ENCODE measurements at regions not wholly inside any gene's neighbourhood (a gene's known extent, or its start where the extent isn't known, plus 50 kb on each side); places are given as distances from the start of the nearest gene placed in this dataset.
A peak's percentile ranks its signal among the peaks of the same experiment; 100 is the strongest.
"Not testable (repeated sequence)": the region's sequence is repeated elsewhere in the genome, so short reads cannot be mapped to it uniquely, and the experiment has no call there.

GRCh38 chr6:167403427-167403826, 78.5 kb downstream of the TTLL2 start:
- Histone ChIP-seq H3K36me3 (replicated peaks; ENCODE audit: control insufficient read depth, insufficient read depth, low read length) (no peaks in the 10 kb centered on the region), H3K4me3 (ENCODE audit: insufficient read depth, low read depth, low read length) (no peak overlapping the region), H3K27me3 (ENCODE audit: control insufficient read depth, insufficient read depth, low read length) (no peaks in the 10 kb centered on the region)
- DNase-seq: peak; percentile 59

GRCh38 chr6:167404385-167405049, 79.6 kb downstream of the TTLL2 start:
- DNase-seq: peak; percentile 39
- Histone ChIP-seq H3K27me3 (ENCODE audit: control insufficient read depth, insufficient read depth, low read length) (no peaks in the 10 kb centered on the region), H3K4me3 (ENCODE audit: insufficient read depth, low read depth, low read length) (no peak overlapping the region), H3K36me3 (replicated peaks; ENCODE audit: control insufficient read depth, insufficient read depth, low read length) (no peaks in the 10 kb centered on the region)

GRCh38 chr6:167405778-167406532, 81.1 kb downstream of the TTLL2 start:
- no peak overlapping the region for H3K4me3 ChIP-seq (ENCODE audit: insufficient read depth, low read depth, low read length)
- no peaks in the 10 kb centered on the region for H3K36me3 ChIP-seq (replicated peaks; ENCODE audit: control insufficient read depth, insufficient read depth, low read length)
- DNase-seq: no peak
- no peaks in the 10 kb centered on the region for H3K27me3 ChIP-seq (ENCODE audit: control insufficient read depth, insufficient read depth, low read length)

GRCh38 chr6:167406533-167407238, 81.8 kb downstream of the TTLL2 start:
- not testable (repeated sequence) for H3K27me3 ChIP-seq (ENCODE audit: control insufficient read depth, insufficient read depth, low read length); H3K36me3 ChIP-seq (replicated peaks; ENCODE audit: control insufficient read depth, insufficient read depth, low read length); H3K4me3 ChIP-seq (ENCODE audit: insufficient read depth, low read depth, low read length)
- DNase-seq: peak; percentile 46

- DNase-seq: peak; percentile 51
- Histone ChIP-seq H3K36me3 (replicated peaks; ENCODE audit: control insufficient read depth, insufficient read depth, low read length) (no peaks in the 10 kb centered on the region), H3K27me3 (ENCODE audit: control insufficient read depth, insufficient read depth, low read length) (no peaks in the 10 kb centered on the region), H3K4me3 (ENCODE audit: insufficient read depth, low read depth, low read length) (no peak overlapping the region)
Observed at GRCh38 chr6:167407239-167408064, 82.6 kb downstream of the TTLL2 start.

- Histone ChIP-seq H3K4me3 (ENCODE audit: insufficient read depth, low read depth, low read length) (no peak overlapping the region), H3K27me3 (ENCODE audit: control insufficient read depth, insufficient read depth, low read length) (no peaks in the 10 kb centered on the region), H3K36me3 (replicated peaks; ENCODE audit: control insufficient read depth, insufficient read depth, low read length) (no peaks in the 10 kb centered on the region)
- DNase-seq: no peak
Observed at GRCh38 chr6:167408235-167408869, 83.5 kb downstream of the TTLL2 start.

GRCh38 chr6:167409079-167409478, 84.2 kb downstream of the TTLL2 start:
- DNase-seq: no peak

GRCh38 chr6:167409694-167410093, 84.8 kb downstream of the TTLL2 start:
- Histone ChIP-seq H3K36me3 (replicated peaks; ENCODE audit: control insufficient read depth, insufficient read depth, low read length) (no peaks in the 10 kb centered on the region), H3K4me3 (ENCODE audit: insufficient read depth, low read depth, low read length) (no peak overlapping the region), H3K27me3 (ENCODE audit: control insufficient read depth, insufficient read depth, low read length) (no peaks in the 10 kb centered on the region)
- no peak for DNase-seq

More at GRCh38 chr6:167409079-167409478, 84.2 kb downstream of the TTLL2 start:
- Histone ChIP-seq H3K27me3 (ENCODE audit: control insufficient read depth, insufficient read depth, low read length) (no peaks in the 10 kb centered on the region), H3K4me3 (ENCODE audit: insufficient read depth, low read depth, low read length) (no peak overlapping the region), H3K36me3 (replicated peaks; ENCODE audit: control insufficient read depth, insufficient read depth, low read length) (no peaks in the 10 kb centered on the region)

GRCh38 chr6:167410462-167410861, 85.6 kb downstream of the TTLL2 start:
- Histone ChIP-seq H3K36me3 (replicated peaks; ENCODE audit: control insufficient read depth, insufficient read depth, low read length) (no peaks in the 10 kb centered on the region), H3K27me3 (ENCODE audit: control insufficient read depth, insufficient read depth, low read length) (no peaks in the 10 kb centered on the region), H3K4me3 (ENCODE audit: insufficient read depth, low read depth, low read length) (no peak overlapping the region)
- DNase-seq: peak; percentile 39

GRCh38 chr6:167412506-167412905, 87.6 kb downstream of the TTLL2 start:
- no peak for DNase-seq
- Histone ChIP-seq H3K27me3 (ENCODE audit: control insufficient read depth, insufficient read depth, low read length) (no peaks in the 10 kb centered on the region), H3K4me3 (ENCODE audit: insufficient read depth, low read depth, low read length) (no peak overlapping the region), H3K36me3 (replicated peaks; ENCODE audit: control insufficient read depth, insufficient read depth, low read length) (no peaks in the 10 kb centered on the region)

- Histone ChIP-seq H3K36me3 (replicated peaks; ENCODE audit: control insufficient read depth, insufficient read depth, low read length) (no peaks in the 10 kb centered on the region), H3K27me3 (ENCODE audit: control insufficient read depth, insufficient read depth, low read length) (no peaks in the 10 kb centered on the region), H3K4me3 (ENCODE audit: insufficient read depth, low read depth, low read length) (no peak overlapping the region)
- peak; percentile 56 for DNase-seq
Observed at GRCh38 chr6:167415441-167415961, 90.6 kb downstream of the TTLL2 start.

GRCh38 chr6:167416676-167417430, 92.0 kb downstream of the TTLL2 start:
- DNase-seq: no peak
- no peaks in the 10 kb centered on the region for H3K27me3 ChIP-seq (ENCODE audit: control insufficient read depth, insufficient read depth, low read length)
- no peak overlapping the region for H3K4me3 ChIP-seq (ENCODE audit: insufficient read depth, low read depth, low read length)
- H3K36me3 ChIP-seq (replicated peaks; ENCODE audit: control insufficient read depth, insufficient read depth, low read length): no peaks in the 10 kb centered on the region

GRCh38 chr6:167420177-167420576, 95.3 kb downstream of the TTLL2 start:
- Histone ChIP-seq H3K36me3 (replicated peaks; ENCODE audit: control insufficient read depth, insufficient read depth, low read length) (no peaks in the 10 kb centered on the region), H3K4me3 (ENCODE audit: insufficient read depth, low read depth, low read length) (no peak overlapping the region), H3K27me3 (ENCODE audit: control insufficient read depth, insufficient read depth, low read length) (no peaks in the 10 kb centered on the region)
- peak; percentile 65 for DNase-seq
